Sigmoid colon (tissue), 4 donors: ENCODE measurements at regions not wholly inside any gene's neighbourhood (a gene's known extent, or its start where the extent isn't known, plus 50 kb on each side); places are given as distances from the start of the nearest gene placed in this dataset.

Experiments
- CTCF ChIP-seq, 4 experiments: fragments of 450-650 bp in 3 of 4; fragments of 200-600 bp in 1 of 4; IDR thresholded peaks; one replicate each; pipeline ENCODE4 v1.5.1; 2016 to 2019; ENCODE audit warnings: antibody characterized with exemption in 4 of 4, mild to moderate bottlenecking in 3 of 4, moderate library complexity in 2 of 4
- POLR2AphosphoS5 ChIP-seq, 4 donors: sonication (generic); formaldehyde crosslinking; IDR thresholded peaks; one replicate each; pipeline ENCODE4 v1.6.1; 2017; ENCODE audit warnings: antibody characterized with exemption in 4 of 4

- TF ChIP-seq POLR2AphosphoS5 (IDR thresholded peaks at IDR 0.05) (no peak), CTCF (IDR thresholded peaks at IDR 0.05) (no peak)
Observed at GRCh38 chr9:12538842-12539579, 154.2 kb upstream of the TYRP1 start.
